ENCODE measurements at regions not wholly inside any gene's neighbourhood (a gene's known extent, or its start where the extent isn't known, plus 50 kb on each side); places are given as distances from the start of the nearest gene placed in this dataset.
"Not testable (repeated sequence)": the region's sequence is repeated elsewhere in the genome, so short reads cannot be mapped to it uniquely, and the experiment has no call there.

DNA sequence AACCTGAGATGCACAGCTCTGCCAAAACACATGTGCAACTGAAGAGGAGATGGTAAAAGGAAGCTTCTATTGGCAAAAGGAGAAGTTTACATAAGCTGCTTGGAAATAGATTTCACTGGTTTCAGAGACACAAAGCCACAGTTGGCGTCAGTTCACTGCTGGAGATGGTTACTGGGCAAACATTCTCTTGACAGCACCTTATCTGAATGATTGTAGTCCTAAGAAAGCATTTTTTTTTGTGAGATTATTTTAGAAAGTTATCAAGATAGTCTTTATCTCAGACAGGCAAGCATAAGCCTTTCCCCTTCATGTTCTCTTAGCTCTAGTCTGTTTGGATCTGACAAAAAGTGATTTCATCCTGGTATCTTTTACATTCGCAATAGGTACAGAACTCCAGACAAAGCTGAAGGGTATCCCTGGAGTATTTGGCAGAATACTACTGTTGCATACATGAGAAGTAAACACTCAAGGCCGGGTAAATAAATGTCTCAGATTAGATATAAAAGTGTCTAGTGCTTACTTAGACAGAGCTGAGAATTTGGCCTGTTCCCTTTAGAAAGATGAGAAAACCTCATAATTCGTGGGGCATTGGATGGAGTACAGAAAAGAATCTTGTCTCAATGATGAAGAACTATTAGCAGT, 1668.0 kb upstream of the NUDT12 start:
- no peak overlapping the region for H3K9ac ChIP-seq (ENCODE audit: low read depth, low read length)
- H3K36me3 ChIP-seq (ENCODE audit: insufficient read depth, low read length) = no peaks in the 10 kb centered on the region
- no peak overlapping the region for H3K4me3 ChIP-seq (ENCODE audit: low read length)
- H3K4me1 ChIP-seq (ENCODE audit: control insufficient read depth, insufficient read depth, low read length) = no peaks in the 10 kb centered on the region
- no peak overlapping the region for H3K4me2 ChIP-seq (ENCODE audit: low read length)
- H3K9me3 ChIP-seq (replicated peaks; ENCODE audit: low read length) = no peaks in the 10 kb centered on the region
- H3K27me3 ChIP-seq (ENCODE audit: control insufficient read depth, insufficient read depth, low read length) = no peaks in the 10 kb centered on the region

DNA sequence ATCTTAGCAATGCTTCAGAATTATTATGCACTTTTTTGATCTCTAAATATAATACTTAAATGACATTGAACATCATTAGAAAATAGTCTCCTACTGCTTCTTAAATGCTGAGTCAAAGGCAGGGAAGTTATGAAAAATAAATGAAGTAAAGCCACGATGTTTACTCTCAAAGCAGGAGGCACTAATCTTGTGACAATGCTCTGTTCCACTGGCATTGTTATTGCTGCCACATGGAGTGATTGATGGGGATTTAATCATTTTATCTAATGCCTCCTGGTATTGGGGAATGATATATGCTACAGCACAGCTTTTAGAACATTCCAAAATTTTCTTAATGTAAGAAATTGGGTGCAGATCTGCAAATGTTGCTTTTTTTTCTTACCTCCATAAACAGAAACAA, 1655.4 kb upstream of the NUDT12 start:
- Histone ChIP-seq H3K4me2 (ENCODE audit: low read length) (no peak overlapping the region), H3K36me3 (ENCODE audit: insufficient read depth, low read length) (no peaks in the 10 kb centered on the region), H3K9me3 (replicated peaks; ENCODE audit: low read length) (no peaks in the 10 kb centered on the region)

DNA sequence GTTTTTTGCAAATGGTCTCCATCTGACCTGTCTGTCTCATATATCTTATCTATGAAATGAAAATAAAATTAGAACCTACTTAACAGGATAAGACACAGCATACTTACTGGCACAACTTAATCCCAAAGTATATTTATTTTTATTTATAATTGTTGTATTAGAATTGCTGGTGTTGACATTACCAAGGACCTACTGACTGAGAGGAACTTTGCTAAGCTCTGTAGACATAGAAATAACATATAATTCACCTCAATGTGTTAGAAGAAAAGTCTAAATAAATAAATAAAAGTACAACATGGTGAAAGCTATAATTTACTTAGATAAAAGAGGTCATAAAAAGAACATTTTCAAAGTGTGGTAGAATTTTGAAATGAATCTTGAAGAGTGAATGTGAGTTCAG, 1650.5 kb upstream of the NUDT12 start:
- no peak overlapping the region for H3K4me3 ChIP-seq (ENCODE audit: low read length)
- H3K9ac ChIP-seq (ENCODE audit: low read depth, low read length) = no peak overlapping the region
- H3K4me1 ChIP-seq (ENCODE audit: control insufficient read depth, insufficient read depth, low read length) = no peaks in the 10 kb centered on the region
- no peak overlapping the region for H3K4me2 ChIP-seq (ENCODE audit: low read length)
- H3K36me3 ChIP-seq (ENCODE audit: insufficient read depth, low read length) = no peaks in the 10 kb centered on the region
- no peaks in the 10 kb centered on the region for H3K9me3 ChIP-seq (replicated peaks; ENCODE audit: low read length)
- H3K27me3 ChIP-seq (ENCODE audit: control insufficient read depth, insufficient read depth, low read length) = no peaks in the 10 kb centered on the region

More for the DNA sequence above, 1655.4 kb upstream of the NUDT12 start:
- Histone ChIP-seq H3K27me3 (ENCODE audit: control insufficient read depth, insufficient read depth, low read length) (no peaks in the 10 kb centered on the region), H3K4me3 (ENCODE audit: low read length) (no peak overlapping the region), H3K9ac (ENCODE audit: low read depth, low read length) (no peak overlapping the region), H3K4me1 (ENCODE audit: control insufficient read depth, insufficient read depth, low read length) (no peaks in the 10 kb centered on the region)

DNA sequence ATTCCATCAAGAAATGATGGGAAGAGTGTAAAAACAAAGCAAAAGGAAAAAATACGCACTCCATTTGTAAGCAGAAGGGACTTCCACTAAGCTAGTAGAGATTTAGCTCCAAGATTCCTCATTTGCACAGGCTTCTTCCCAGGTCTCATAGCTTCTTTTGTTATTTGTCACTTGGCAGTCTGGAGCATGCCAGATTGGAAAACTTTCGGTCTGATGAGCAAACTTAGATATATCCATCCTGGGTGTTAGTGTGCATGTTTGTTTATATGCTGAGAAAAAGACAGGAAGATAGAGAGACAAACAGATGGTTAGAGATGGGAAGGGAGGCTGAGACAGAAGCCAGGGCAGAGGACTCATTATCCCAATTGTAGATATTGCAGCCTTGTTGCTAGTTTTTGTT, 1644.5 kb upstream of the NUDT12 start:
- Histone ChIP-seq H3K4me3 (ENCODE audit: low read length) (no peak overlapping the region), H3K9ac (ENCODE audit: low read depth, low read length) (no peak overlapping the region), H3K4me2 (ENCODE audit: low read length) (no peak overlapping the region), H3K4me1 (ENCODE audit: control insufficient read depth, insufficient read depth, low read length) (no peaks in the 10 kb centered on the region), H3K9me3 (replicated peaks; ENCODE audit: low read length) (no peaks in the 10 kb centered on the region), H3K36me3 (ENCODE audit: insufficient read depth, low read length) (no peaks in the 10 kb centered on the region), H3K27me3 (ENCODE audit: control insufficient read depth, insufficient read depth, low read length) (no peaks in the 10 kb centered on the region)

DNA sequence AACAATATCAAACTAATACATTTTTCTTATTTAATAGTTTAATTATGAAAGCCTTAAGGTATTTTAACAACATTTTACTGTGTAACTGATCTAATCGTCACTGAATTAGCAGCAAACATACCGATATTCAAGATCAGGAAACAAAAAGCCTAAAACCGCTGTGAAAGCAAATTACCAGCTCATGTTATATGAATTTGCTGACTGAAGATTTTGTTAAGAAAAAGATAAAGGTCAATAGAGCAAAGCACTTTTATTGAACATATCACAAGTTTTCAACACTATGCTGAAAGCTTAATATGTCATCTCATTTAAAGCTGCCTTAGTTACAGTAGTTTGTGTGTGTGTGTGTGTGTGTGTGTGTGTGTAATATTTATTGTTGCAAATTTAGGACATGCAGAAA, 1634.9 kb upstream of the NUDT12 start:
- H3K36me3 ChIP-seq (ENCODE audit: insufficient read depth, low read length) = no peaks in the 10 kb centered on the region
- H3K27me3 ChIP-seq (ENCODE audit: control insufficient read depth, insufficient read depth, low read length) = no peaks in the 10 kb centered on the region
- H3K9me3 ChIP-seq (replicated peaks; ENCODE audit: low read length) = no peaks in the 10 kb centered on the region
- no peak overlapping the region for H3K9ac ChIP-seq (ENCODE audit: low read depth, low read length)
- H3K4me3 ChIP-seq (ENCODE audit: low read length) = no peak overlapping the region
- no peak overlapping the region for H3K4me2 ChIP-seq (ENCODE audit: low read length)
- H3K4me1 ChIP-seq (ENCODE audit: control insufficient read depth, insufficient read depth, low read length) = no peaks in the 10 kb centered on the region

DNA sequence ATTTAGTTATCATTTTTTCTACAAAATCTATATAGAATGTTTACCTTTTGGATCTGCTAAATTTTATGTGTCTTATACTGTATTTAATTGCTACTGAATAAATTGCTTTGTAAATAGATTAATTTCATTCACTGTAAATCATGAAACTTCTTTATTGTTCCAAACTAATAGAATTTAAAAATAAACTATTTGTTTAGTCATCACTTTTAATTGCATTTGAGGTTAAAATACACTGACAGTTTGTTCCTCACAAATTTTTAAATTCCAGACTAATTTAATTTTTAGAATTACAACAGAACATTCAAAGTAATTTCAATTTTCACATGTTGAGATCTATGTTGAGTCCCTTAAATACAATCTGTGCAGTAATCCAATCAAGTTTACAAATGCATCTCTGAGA, 1633.2 kb upstream of the NUDT12 start:
- Histone ChIP-seq H3K36me3 (ENCODE audit: insufficient read depth, low read length) (no peaks in the 10 kb centered on the region), H3K4me3 (ENCODE audit: low read length) (no peak overlapping the region), H3K4me2 (ENCODE audit: low read length) (no peak overlapping the region), H3K4me1 (ENCODE audit: control insufficient read depth, insufficient read depth, low read length) (no peaks in the 10 kb centered on the region), H3K27me3 (ENCODE audit: control insufficient read depth, insufficient read depth, low read length) (no peaks in the 10 kb centered on the region), H3K9me3 (replicated peaks; ENCODE audit: low read length) (no peaks in the 10 kb centered on the region), H3K9ac (ENCODE audit: low read depth, low read length) (no peak overlapping the region)

DNA sequence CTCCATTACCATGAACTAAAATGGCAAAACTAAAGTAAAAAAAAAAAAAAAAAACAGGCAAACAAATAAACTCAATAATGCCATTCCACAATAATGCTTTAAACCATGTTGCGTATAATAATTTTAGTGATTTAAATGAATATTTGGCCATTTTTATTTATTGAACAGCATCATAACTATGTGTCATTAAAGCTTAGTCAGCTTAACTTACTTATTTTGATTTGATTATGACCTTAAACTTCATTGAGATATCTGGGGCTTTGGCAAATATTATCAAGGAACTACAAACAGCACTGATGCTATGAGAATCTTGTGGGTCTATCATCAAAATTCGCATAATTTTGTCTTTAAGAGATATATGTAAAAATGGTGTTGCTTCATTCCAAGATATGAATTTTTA, 1610.3 kb upstream of the NUDT12 start:
- no peaks in the 10 kb centered on the region for H3K4me1 ChIP-seq (ENCODE audit: control insufficient read depth, insufficient read depth, low read length)
- no peak overlapping the region for H3K4me3 ChIP-seq (ENCODE audit: low read length)
- H3K9me3 ChIP-seq (replicated peaks; ENCODE audit: low read length) = no peaks in the 10 kb centered on the region
- H3K27me3 ChIP-seq (ENCODE audit: control insufficient read depth, insufficient read depth, low read length) = no peaks in the 10 kb centered on the region
- H3K36me3 ChIP-seq (ENCODE audit: insufficient read depth, low read length) = no peaks in the 10 kb centered on the region
- no peak overlapping the region for H3K9ac ChIP-seq (ENCODE audit: low read depth, low read length)
- H3K4me2 ChIP-seq (ENCODE audit: low read length) = no peak overlapping the region

DNA sequence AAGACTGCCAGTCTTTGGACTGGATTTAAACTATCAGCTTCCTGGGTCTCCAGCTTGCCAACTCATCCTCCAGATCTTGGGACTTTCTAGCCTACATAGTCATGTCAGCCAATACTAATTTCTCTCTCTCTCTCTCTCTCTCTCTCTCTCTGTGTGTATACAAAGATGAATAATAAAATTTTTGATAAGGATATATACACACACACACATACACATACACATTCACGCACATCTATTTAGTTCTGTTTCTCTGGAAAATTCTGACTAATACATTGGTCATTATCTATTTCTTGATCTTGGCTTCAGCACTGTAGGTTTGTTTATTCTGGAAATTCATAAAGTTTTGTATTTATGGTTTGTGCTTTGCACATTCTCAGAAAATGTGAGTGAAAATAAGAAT, 1606.2 kb upstream of the NUDT12 start:
- H3K9ac ChIP-seq (ENCODE audit: low read depth, low read length) = no peak overlapping the region
- H3K4me1 ChIP-seq (ENCODE audit: control insufficient read depth, insufficient read depth, low read length) = no peaks in the 10 kb centered on the region
- H3K4me2 ChIP-seq (ENCODE audit: low read length) = no peak overlapping the region
- no peaks in the 10 kb centered on the region for H3K9me3 ChIP-seq (replicated peaks; ENCODE audit: low read length)
- H3K36me3 ChIP-seq (ENCODE audit: insufficient read depth, low read length) = no peaks in the 10 kb centered on the region
- no peak overlapping the region for H3K4me3 ChIP-seq (ENCODE audit: low read length)
- H3K27me3 ChIP-seq (ENCODE audit: control insufficient read depth, insufficient read depth, low read length) = no peaks in the 10 kb centered on the region

DNA sequence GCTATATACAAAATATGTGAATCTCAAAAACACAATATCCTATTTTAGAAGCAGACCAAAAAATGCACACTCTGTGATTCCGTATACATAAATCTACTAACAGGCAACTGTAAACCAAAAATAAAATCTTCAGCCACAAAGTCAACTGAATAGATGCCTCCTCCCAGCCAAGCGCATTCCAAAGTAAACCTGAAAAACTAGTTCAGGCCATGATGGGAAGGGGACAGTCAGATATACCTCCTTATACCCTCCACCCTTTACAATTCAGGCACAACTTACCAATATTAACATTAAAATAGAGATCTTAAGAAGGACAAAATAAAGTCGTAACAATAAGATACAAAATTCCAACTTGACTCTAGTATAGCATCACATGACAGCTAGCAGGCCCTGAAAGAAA, 1604.5 kb upstream of the NUDT12 start:
- H3K4me2 ChIP-seq (ENCODE audit: low read length) = no peak overlapping the region

DNA sequence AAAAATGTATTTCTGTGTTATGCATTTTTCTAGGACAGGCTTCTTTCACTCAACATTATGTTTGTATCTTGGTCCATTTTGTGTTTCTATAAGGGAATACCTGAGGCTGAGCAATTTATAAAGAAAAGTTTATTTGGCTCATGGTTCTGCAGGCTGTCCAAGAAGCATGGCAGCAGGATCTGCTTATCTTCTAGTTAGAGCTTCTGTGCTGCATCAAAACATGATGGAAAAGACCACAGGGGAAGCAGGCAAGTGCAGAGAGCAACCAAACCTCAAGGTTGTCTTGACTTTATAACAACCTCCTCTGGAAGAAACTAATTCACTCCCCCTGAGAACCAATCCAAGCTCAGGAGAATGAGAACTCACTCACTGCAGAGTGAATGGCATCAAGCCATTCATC, 1601.0 kb upstream of the NUDT12 start:
- H3K36me3 ChIP-seq (ENCODE audit: insufficient read depth, low read length) = no peaks in the 10 kb centered on the region
- H3K4me1 ChIP-seq (ENCODE audit: control insufficient read depth, insufficient read depth, low read length) = no peaks in the 10 kb centered on the region
- H3K9me3 ChIP-seq (replicated peaks; ENCODE audit: low read length) = no peaks in the 10 kb centered on the region
- no peak overlapping the region for H3K4me2 ChIP-seq (ENCODE audit: low read length)
- no peaks in the 10 kb centered on the region for H3K27me3 ChIP-seq (ENCODE audit: control insufficient read depth, insufficient read depth, low read length)
- no peak overlapping the region for H3K4me3 ChIP-seq (ENCODE audit: low read length)
- H3K9ac ChIP-seq (ENCODE audit: low read depth, low read length) = no peak overlapping the region

More for the DNA sequence above, 1604.5 kb upstream of the NUDT12 start:
- Histone ChIP-seq H3K4me1 (ENCODE audit: control insufficient read depth, insufficient read depth, low read length) (no peaks in the 10 kb centered on the region), H3K27me3 (ENCODE audit: control insufficient read depth, insufficient read depth, low read length) (no peaks in the 10 kb centered on the region), H3K36me3 (ENCODE audit: insufficient read depth, low read length) (no peaks in the 10 kb centered on the region), H3K4me3 (ENCODE audit: low read length) (no peak overlapping the region), H3K9ac (ENCODE audit: low read depth, low read length) (no peak overlapping the region), H3K9me3 (replicated peaks; ENCODE audit: low read length) (no peaks in the 10 kb centered on the region)

DNA sequence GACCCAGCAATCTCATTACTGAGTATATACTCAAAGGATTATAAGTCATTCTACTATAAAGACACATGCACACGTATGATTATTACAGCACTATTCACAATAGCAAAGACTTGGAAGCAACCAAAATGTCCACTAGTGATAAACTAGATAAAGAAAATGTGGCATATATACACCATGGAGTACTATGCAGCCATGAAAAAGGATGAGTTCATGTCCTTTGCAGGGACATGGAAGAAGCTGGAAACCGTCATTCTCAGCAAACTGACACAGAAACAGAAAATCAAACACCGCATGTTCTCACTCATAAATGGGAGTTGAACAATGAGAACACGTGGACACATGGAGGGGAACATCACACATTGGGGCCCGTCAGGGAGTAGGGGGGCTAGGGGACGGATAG, 1600.0 kb upstream of the NUDT12 start:
- H3K27me3 ChIP-seq (ENCODE audit: control insufficient read depth, insufficient read depth, low read length); H3K4me1 ChIP-seq (ENCODE audit: control insufficient read depth, insufficient read depth, low read length); H3K36me3 ChIP-seq (ENCODE audit: insufficient read depth, low read length); H3K9ac ChIP-seq (ENCODE audit: low read depth, low read length); H3K4me2 ChIP-seq (ENCODE audit: low read length); H3K4me3 ChIP-seq (ENCODE audit: low read length); H3K9me3 ChIP-seq (replicated peaks; ENCODE audit: low read length): not testable (repeated sequence)

DNA sequence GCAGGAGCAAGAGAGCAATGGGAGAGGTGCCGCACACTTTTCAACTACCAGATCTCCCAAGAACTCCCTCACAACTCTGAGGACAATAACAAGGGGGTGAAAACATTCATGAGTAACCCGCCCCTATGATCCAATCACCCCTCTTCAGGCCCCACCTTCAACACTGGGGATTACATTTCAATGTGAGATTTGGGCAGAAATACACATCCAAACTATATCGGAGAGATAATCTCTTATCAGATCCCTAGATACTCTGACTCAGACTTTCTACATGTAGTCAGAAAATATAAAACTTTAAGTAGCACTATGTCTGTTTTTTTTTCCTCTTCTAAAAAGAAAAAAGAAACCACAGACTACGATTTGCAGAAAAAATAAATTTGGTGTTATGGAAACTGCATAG, 1595.9 kb upstream of the NUDT12 start:
- Histone ChIP-seq H3K27me3 (ENCODE audit: control insufficient read depth, insufficient read depth, low read length) (no peaks in the 10 kb centered on the region), H3K4me3 (ENCODE audit: low read length) (no peak overlapping the region), H3K9me3 (replicated peaks; ENCODE audit: low read length) (no peaks in the 10 kb centered on the region), H3K4me2 (ENCODE audit: low read length) (no peak overlapping the region), H3K4me1 (ENCODE audit: control insufficient read depth, insufficient read depth, low read length) (no peaks in the 10 kb centered on the region), H3K9ac (ENCODE audit: low read depth, low read length) (no peak overlapping the region), H3K36me3 (ENCODE audit: insufficient read depth, low read length) (no peaks in the 10 kb centered on the region)

All from skeletal muscle satellite cell (primary cell).